WTC11 (cell line): ENCODE measurements at regions not wholly inside any gene's neighbourhood (a gene's known extent, or its start where the extent isn't known, plus 50 kb on each side); places are given as distances from the start of the nearest gene placed in this dataset.

Experiments used
- ATAC-seq: fragments of 200-7000 bp; cut with Tn5 transposase; 2 replicates; pipeline ENCODE4 v1.10.0; 2021; ENCODE audit warnings: mild to moderate bottlenecking, moderate library complexity
- CTCF ChIA-PET: fragments of 300-600 bp; sonication (Branson Sonifier 250); formaldehyde crosslinking; loops from one replicate; lab custom pipeline; 2021; ENCODE audit warnings: antibody characterized with exemption; lab: Charles Lee
- POLR2A ChIA-PET: fragments of 350-600 bp; sonication (Branson Sonifier 250); formaldehyde crosslinking; loops from one replicate; lab custom pipeline; 2021; ENCODE audit warnings: antibody characterized with exemption; lab: Charles Lee
- DNase-seq: peaks from one replicate; pipeline ENCODE4 v3.0.0; 2021; ENCODE audit warnings: low spot score
- H3K27ac Mint-ChIP-seq: 2 replicates; pipeline ENCODE4 v1.8.0; 2021; ENCODE audit warnings: mixed read lengths
- H3K27me3 Mint-ChIP-seq: 2 replicates; pipeline ENCODE4 v1.8.0; 2021; ENCODE audit warnings: low read depth, mild to moderate bottlenecking, moderate library complexity, mixed read lengths
- H3K36me3 Mint-ChIP-seq: 2 replicates; pipeline ENCODE4 v1.8.0; 2021; ENCODE audit warnings: mixed read lengths
- H3K4me1 Mint-ChIP-seq: 2 replicates; pipeline ENCODE4 v1.8.0; 2022; ENCODE audit warnings: mixed read lengths
- H3K4me3 Mint-ChIP-seq: 2 replicates; pipeline ENCODE4 v1.8.0; 2021; ENCODE audit warnings: mild to moderate bottlenecking, moderate library complexity, mixed read lengths
- H3K9me3 Mint-ChIP-seq: 2 replicates; pipeline ENCODE4 v1.8.0; 2021; ENCODE audit warnings: mixed read lengths
- CBFB ChIP-seq: sonication (generic); formaldehyde crosslinking; IDR thresholded peaks from 2 replicates; pipeline ENCODE4 v1.8.1; 2022; ENCODE audit warnings: mild to moderate bottlenecking, low read depth, missing genetic modification reagents
- ELF4 ChIP-seq: sonication (generic); formaldehyde crosslinking; IDR thresholded peaks from 2 replicates; pipeline ENCODE4 v1.8.1; 2022; ENCODE audit warnings: low read depth, mild to moderate bottlenecking, moderate library complexity, missing genetic modification reagents
- FOXP1 ChIP-seq: sonication (generic); formaldehyde crosslinking; IDR thresholded peaks from 2 replicates; pipeline ENCODE4 v1.8.0; 2022; ENCODE audit warnings: missing genetic modification reagents, mild to moderate bottlenecking, moderate library complexity, borderline replicate concordance
- KAT7 ChIP-seq: sonication (generic); formaldehyde crosslinking; IDR thresholded peaks from 2 replicates; pipeline ENCODE4 v1.8.1; 2023; ENCODE audit warnings: missing genetic modification reagents, mild to moderate bottlenecking, borderline replicate concordance
- TEAD4 ChIP-seq: sonication (generic); formaldehyde crosslinking; IDR thresholded peaks from 2 replicates; pipeline ENCODE4 v1.8.0; 2022; ENCODE audit warnings: mild to moderate bottlenecking, missing genetic modification reagents
- TF ChIP-seq, protein P1 (sequence below): sonication (generic); formaldehyde crosslinking; IDR thresholded peaks from 2 replicates; pipeline ENCODE4 v1.8.1; 2023; ENCODE audit warnings: mild to moderate bottlenecking, missing genetic modification reagents, borderline replicate concordance
- TF ChIP-seq, protein P2 (sequence below): sonication (generic); formaldehyde crosslinking; IDR thresholded peaks from 2 replicates; pipeline ENCODE4 v1.8.0; 2022; ENCODE audit warnings: mild to moderate bottlenecking, missing genetic modification reagents
- TF ChIP-seq, protein P3 (sequence below): sonication (generic); formaldehyde crosslinking; IDR thresholded peaks from 2 replicates; pipeline ENCODE4 v1.8.1; 2022; ENCODE audit warnings: mild to moderate bottlenecking, moderate library complexity, missing genetic modification reagents
- TF ChIP-seq, protein P4 (sequence below): fragments of 250-450 bp; sonication (Bioruptor Pico); IDR thresholded peaks from 2 replicates; pipeline ENCODE4 v1.9.0; 2021; ENCODE audit warnings: mild to moderate bottlenecking
- TF ChIP-seq, protein P5 (sequence below): sonication (generic); formaldehyde crosslinking; IDR thresholded peaks from 2 replicates; pipeline ENCODE4 v1.8.0; 2022; ENCODE audit warnings: missing genetic modification reagents

DNA sequence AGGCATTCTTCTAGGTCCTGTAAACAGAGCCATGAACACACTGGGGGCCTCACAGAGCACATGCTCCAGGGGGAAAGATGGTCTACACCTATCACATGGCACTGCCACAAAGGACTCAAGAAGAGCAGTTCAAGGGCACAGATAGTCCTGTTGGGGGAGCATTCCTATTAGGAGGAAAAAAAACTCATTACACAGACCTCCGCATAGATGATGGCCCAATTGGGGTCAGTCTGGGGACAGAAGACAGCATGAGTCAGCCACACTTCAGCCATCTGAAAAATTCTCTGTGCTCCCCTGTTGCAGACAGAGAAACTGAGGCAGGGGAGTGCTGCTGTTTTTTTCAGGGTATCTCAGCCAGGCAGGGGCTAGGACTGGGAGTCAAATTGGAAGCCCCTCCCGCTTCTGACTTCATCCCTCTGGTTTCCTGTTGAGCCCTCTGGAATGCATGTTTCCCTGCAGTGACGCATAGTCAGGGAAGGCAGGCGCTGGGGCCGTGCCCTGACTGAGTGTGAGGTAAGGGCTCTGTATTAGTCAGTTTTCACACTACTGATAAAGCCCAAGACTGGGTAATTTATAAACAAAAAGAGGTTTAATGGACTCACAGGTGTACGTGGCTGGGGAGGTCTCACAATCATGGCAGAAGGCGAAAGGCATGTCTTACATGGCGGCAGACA is 67.9 kb downstream of the RHOB start:
- DNase-seq (no peak), ATAC-seq (peak; percentile 33)
- TF ChIP-seq, protein P1, sequence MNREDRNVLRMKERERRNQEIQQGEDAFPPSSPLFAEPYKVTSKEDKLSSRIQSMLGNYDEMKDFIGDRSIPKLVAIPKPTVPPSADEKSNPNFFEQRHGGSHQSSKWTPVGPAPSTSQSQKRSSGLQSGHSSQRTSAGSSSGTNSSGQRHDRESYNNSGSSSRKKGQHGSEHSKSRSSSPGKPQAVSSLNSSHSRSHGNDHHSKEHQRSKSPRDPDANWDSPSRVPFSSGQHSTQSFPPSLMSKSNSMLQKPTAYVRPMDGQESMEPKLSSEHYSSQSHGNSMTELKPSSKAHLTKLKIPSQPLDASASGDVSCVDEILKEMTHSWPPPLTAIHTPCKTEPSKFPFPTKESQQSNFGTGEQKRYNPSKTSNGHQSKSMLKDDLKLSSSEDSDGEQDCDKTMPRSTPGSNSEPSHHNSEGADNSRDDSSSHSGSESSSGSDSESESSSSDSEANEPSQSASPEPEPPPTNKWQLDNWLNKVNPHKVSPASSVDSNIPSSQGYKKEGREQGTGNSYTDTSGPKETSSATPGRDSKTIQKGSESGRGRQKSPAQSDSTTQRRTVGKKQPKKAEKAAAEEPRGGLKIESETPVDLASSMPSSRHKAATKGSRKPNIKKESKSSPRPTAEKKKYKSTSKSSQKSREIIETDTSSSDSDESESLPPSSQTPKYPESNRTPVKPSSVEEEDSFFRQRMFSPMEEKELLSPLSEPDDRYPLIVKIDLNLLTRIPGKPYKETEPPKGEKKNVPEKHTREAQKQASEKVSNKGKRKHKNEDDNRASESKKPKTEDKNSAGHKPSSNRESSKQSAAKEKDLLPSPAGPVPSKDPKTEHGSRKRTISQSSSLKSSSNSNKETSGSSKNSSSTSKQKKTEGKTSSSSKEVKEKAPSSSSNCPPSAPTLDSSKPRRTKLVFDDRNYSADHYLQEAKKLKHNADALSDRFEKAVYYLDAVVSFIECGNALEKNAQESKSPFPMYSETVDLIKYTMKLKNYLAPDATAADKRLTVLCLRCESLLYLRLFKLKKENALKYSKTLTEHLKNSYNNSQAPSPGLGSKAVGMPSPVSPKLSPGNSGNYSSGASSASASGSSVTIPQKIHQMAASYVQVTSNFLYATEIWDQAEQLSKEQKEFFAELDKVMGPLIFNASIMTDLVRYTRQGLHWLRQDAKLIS (CRISPR knock-in tag), result no peak
- TF ChIP-seq TEAD4 (CRISPR knock-in tag), result no peak
- TF ChIP-seq, protein P2, sequence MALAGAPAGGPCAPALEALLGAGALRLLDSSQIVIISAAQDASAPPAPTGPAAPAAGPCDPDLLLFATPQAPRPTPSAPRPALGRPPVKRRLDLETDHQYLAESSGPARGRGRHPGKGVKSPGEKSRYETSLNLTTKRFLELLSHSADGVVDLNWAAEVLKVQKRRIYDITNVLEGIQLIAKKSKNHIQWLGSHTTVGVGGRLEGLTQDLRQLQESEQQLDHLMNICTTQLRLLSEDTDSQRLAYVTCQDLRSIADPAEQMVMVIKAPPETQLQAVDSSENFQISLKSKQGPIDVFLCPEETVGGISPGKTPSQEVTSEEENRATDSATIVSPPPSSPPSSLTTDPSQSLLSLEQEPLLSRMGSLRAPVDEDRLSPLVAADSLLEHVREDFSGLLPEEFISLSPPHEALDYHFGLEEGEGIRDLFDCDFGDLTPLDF (CRISPR knock-in tag), result no peak
- no peak for TF ChIP-seq ELF4 (CRISPR knock-in tag)
- no peak for TF ChIP-seq FOXP1 (CRISPR knock-in tag)
- no peak for TF ChIP-seq KAT7 (CRISPR knock-in tag)
- TF ChIP-seq, protein P3, sequence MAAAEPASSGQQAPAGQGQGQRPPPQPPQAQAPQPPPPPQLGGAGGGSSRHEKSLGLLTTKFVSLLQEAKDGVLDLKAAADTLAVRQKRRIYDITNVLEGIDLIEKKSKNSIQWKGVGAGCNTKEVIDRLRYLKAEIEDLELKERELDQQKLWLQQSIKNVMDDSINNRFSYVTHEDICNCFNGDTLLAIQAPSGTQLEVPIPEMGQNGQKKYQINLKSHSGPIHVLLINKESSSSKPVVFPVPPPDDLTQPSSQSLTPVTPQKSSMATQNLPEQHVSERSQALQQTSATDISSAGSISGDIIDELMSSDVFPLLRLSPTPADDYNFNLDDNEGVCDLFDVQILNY (CRISPR knock-in tag), result no peak
- TF ChIP-seq, protein P4, sequence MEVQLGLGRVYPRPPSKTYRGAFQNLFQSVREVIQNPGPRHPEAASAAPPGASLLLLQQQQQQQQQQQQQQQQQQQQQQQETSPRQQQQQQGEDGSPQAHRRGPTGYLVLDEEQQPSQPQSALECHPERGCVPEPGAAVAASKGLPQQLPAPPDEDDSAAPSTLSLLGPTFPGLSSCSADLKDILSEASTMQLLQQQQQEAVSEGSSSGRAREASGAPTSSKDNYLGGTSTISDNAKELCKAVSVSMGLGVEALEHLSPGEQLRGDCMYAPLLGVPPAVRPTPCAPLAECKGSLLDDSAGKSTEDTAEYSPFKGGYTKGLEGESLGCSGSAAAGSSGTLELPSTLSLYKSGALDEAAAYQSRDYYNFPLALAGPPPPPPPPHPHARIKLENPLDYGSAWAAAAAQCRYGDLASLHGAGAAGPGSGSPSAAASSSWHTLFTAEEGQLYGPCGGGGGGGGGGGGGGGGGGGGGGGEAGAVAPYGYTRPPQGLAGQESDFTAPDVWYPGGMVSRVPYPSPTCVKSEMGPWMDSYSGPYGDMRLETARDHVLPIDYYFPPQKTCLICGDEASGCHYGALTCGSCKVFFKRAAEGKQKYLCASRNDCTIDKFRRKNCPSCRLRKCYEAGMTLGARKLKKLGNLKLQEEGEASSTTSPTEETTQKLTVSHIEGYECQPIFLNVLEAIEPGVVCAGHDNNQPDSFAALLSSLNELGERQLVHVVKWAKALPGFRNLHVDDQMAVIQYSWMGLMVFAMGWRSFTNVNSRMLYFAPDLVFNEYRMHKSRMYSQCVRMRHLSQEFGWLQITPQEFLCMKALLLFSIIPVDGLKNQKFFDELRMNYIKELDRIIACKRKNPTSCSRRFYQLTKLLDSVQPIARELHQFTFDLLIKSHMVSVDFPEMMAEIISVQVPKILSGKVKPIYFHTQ (CRISPR knock-in tag), result no peak
- TF ChIP-seq, protein P5, sequence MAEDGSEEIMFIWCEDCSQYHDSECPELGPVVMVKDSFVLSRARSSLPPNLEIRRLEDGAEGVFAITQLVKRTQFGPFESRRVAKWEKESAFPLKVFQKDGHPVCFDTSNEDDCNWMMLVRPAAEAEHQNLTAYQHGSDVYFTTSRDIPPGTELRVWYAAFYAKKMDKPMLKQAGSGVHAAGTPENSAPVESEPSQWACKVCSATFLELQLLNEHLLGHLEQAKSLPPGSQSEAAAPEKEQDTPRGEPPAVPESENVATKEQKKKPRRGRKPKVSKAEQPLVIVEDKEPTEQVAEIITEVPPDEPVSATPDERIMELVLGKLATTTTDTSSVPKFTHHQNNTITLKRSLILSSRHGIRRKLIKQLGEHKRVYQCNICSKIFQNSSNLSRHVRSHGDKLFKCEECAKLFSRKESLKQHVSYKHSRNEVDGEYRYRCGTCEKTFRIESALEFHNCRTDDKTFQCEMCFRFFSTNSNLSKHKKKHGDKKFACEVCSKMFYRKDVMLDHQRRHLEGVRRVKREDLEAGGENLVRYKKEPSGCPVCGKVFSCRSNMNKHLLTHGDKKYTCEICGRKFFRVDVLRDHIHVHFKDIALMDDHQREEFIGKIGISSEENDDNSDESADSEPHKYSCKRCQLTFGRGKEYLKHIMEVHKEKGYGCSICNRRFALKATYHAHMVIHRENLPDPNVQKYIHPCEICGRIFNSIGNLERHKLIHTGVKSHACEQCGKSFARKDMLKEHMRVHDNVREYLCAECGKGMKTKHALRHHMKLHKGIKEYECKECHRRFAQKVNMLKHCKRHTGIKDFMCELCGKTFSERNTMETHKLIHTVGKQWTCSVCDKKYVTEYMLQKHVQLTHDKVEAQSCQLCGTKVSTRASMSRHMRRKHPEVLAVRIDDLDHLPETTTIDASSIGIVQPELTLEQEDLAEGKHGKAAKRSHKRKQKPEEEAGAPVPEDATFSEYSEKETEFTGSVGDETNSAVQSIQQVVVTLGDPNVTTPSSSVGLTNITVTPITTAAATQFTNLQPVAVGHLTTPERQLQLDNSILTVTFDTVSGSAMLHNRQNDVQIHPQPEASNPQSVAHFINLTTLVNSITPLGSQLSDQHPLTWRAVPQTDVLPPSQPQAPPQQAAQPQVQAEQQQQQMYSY, result no peak
- TF ChIP-seq CBFB, result no peak
- H3K27ac Mint-ChIP-seq, result no peak overlapping the region; the same call in 1 of the 2 replicates
- H3K4me3 Mint-ChIP-seq, result no peak overlapping the region
- H3K36me3 Mint-ChIP-seq, result peaks cover 2% of the 10 kb centered on the region
- ChIA-PET CTCF (no interaction called here), POLR2A (no interaction called here)
- peaks cover 14% of the 10 kb centered on the region for H3K9me3 Mint-ChIP-seq
- H3K27me3 Mint-ChIP-seq, result peaks cover 5% of the 10 kb centered on the region; the same call in 1 of the 2 replicates
- H3K4me1 Mint-ChIP-seq, result peaks cover 11% of the 10 kb centered on the region
